IMR-90 (cell line): ENCODE measurements at regions not wholly inside any gene's neighbourhood (a gene's known extent, or its start where the extent isn't known, plus 50 kb on each side); places are given as distances from the start of the nearest gene placed in this dataset.

ENCODE experiments used
- BHLHE40 ChIP-seq: fragments of 150-350 bp; IDR thresholded peaks from 2 replicates; pipeline ENCODE4 v1.6.1; 2016; ENCODE audit warnings: mild to moderate bottlenecking, low read depth, low read length
- CEBPB ChIP-seq: IDR thresholded peaks from 2 replicates; pipeline ENCODE4 v1.6.1; 2012; ENCODE audit warnings: low read depth, low read length, improper control_type of control experiment
- CHD1 ChIP-seq: IDR thresholded peaks from 2 replicates; pipeline ENCODE4 v1.6.1; 2012; ENCODE audit warnings: low read depth, low read length, improper control_type of control experiment
- CTCF ChIP-seq: conservative IDR thresholded peaks from 2 replicates; pipeline ENCODE4 v1.5.1; 2012; ENCODE audit warnings: mild to moderate bottlenecking, low read depth, low read length, improper control_type of control experiment
- NFE2L2 ChIP-seq: fragments of 150-350 bp; IDR thresholded peaks from 2 replicates; pipeline ENCODE4 v1.6.1; 2016; ENCODE audit warnings: low read depth, mild to moderate bottlenecking, low read length
- POLR2A ChIP-seq: IDR thresholded peaks from 2 replicates; pipeline ENCODE4 v1.6.1; 2012; ENCODE audit warnings: mild to moderate bottlenecking, low read depth, low read length
- RAD21 ChIP-seq: IDR thresholded peaks from 2 replicates; pipeline ENCODE4 v1.6.1; 2012; ENCODE audit warnings: low read length, improper control_type of control experiment
- RFX5 ChIP-seq: IDR thresholded peaks from 2 replicates; pipeline ENCODE4 v1.8.0; 2012; ENCODE audit warnings: low read depth, mild to moderate bottlenecking, low read length, moderate library complexity
- SMC3 ChIP-seq: fragments of 150-350 bp; IDR thresholded peaks from 2 replicates; pipeline ENCODE4 v1.6.1; 2016; ENCODE audit warnings: low read depth, mild to moderate bottlenecking, antibody characterized with exemption, low read length, moderate library complexity
- USF2 ChIP-seq: fragments of 150-350 bp; IDR thresholded peaks from 2 replicates; pipeline ENCODE4 v1.6.1; 2017; ENCODE audit warnings: mild to moderate bottlenecking, antibody characterized with exemption, low read length, low read depth

- TF ChIP-seq NFE2L2 (no peak), CTCF (no peak), POLR2A (no peak), RAD21 (no peak), SMC3 (no peak), CEBPB (no peak), RFX5 (no peak), BHLHE40 (no peak), USF2 (no peak), CHD1 (no peak)
These were observed 893.9 kb downstream of the PCDH7 start for GRCh38 chr4:31613946-31614623.
